NCI-H345 treated with DMSO at 0.1 percent for 48 hours (cell line): ENCODE measurements at regions not wholly inside any gene's neighbourhood (a gene's known extent, or its start where the extent isn't known, plus 50 kb on each side); places are given as distances from the start of the nearest gene placed in this dataset.
"Not testable (repeated sequence)": the region's sequence is repeated elsewhere in the genome, so short reads cannot be mapped to it uniquely, and the experiment has no call there.

Experiments
- DNase-seq: peaks from one replicate; lab custom pipeline; 2025; ENCODE audit not compliant: unreplicated experiment; lab: John Stamatoyannopoulos, UW

- no peak for DNase-seq
Observed at GRCh38 chr12:67531501-67531900, 117.0 kb upstream of the DYRK2 start.

GRCh38 chr12:67533159-67533558 is 115.4 kb upstream of the DYRK2 start:
- no peak for DNase-seq

DNA sequence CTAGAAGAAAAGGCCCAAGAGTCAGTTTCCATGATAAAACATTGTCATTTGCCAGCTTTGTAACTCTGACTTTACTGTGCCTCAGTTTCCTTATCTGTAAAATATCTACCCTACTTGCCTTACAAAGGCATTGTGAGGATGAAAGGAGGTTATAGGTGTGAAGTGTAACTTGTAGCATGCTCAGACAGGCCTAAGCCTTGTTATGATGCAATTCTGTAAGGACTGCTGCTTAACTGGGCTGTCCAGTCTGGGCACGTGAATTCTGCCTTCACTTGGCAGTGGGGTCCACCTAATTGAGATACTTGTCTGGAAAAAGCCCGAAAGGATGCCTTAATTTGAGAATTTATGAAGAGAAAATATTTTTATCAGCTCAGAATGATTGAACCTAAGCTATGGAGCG is 114.5 kb upstream of the DYRK2 start:
- DNase-seq: no peak

- DNase-seq: no peak
Observed at GRCh38 chr12:67534681-67535080, 113.9 kb upstream of the DYRK2 start.

DNA sequence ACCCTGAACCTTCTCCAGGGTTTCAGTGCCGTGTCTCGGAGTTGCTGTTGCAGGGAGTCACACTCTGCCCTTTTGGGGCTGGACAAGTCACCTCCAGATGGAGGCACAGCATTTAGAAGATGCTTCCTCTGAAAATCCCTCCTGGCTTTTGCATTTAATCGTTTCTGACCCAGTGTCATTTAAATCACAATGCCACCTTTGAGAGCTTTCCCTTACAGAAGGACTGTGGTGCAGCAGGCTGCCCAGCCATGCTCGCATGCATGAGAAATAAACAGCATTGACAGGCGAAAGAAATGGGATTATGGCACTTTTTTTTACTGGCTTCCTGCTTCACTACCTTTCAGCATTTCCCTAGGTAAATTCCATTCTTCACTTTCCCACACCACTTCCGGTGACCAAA is 113.4 kb upstream of the DYRK2 start:
- no peak for DNase-seq

DNA sequence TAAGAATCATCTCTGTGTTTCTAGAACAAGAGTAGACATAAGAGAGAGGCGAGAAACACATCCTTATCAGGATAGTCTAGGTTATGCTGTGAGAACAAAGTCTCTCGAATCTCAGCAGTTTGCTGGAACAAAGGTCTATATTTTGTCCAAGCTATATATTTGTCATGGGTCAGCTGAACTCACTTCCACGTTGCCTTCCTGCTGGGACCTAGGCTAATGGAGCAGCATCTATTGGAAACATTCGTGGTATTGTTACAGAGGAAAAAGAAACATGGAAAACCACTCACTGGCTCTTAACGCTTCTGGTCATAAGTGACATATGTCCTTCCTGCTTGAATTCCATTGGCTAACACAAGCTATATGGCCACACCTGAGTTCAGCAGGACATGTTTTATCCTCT is 112.6 kb upstream of the DYRK2 start:
- DNase-seq: no peak

- no peak for DNase-seq
Observed at GRCh38 chr12:67539329-67539728, 109.2 kb upstream of the DYRK2 start.

DNA sequence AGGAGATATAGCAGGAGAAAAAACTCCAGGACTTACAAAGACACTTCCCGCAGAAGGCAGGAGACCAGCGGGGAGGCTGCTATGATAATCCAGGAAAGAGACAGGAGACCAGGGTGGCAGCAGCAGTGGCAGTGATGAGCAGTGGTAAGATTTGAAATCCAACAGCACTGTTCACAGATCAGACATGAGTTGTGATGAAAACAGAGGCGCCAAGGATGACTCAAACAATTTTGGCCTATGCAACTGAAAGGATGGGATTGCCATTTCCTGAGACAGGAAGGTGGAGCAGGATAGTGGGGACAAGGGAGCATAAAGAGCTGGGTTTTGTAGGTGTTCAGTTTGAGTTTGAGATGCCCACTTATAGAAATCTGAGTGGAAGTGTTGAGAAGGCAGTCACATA is 108.6 kb upstream of the DYRK2 start:
- no peak for DNase-seq

- no peak for DNase-seq
Observed at GRCh38 chr12:67540920-67541624, 107.5 kb upstream of the DYRK2 start.

GRCh38 chr12:67541625-67541991 is 106.9 kb upstream of the DYRK2 start:
- peak; percentile 19 for DNase-seq

DNA sequence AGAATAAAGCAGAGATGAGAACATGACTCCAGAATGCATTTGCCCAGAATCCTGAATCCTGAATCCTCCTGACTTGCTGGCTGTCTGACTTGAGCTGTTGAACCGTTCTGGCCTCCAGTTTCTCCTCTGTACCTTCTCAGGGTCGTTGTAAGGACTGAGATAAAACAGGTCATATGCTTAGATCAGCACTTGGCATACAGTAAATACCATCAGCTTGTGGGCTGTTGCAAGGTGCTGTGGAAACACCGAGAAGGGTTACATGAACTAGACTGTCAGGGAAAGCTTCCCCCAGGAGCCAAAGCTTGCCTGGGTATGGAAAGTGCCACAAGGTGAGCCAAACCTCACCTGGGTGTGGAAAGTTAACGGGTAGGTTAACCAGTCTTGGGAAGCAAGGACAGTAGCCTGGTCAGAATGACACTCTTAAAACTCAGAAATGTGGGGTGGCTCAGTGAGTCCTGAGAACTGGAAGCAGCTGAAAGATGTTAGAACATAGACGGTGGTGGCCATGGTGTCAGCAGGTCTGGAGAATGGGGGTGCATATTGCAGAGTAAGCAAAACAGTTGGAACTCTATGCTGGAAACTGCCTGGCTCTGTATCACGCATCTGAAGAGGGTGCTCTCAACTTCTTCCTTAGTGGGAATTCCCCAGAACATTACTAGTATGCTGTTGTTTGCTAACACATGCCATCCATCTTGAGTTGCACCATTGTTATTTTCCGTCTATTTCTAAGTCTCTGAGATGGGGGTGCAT is 105.3 kb upstream of the DYRK2 start:
- DNase-seq: no peak

DNA sequence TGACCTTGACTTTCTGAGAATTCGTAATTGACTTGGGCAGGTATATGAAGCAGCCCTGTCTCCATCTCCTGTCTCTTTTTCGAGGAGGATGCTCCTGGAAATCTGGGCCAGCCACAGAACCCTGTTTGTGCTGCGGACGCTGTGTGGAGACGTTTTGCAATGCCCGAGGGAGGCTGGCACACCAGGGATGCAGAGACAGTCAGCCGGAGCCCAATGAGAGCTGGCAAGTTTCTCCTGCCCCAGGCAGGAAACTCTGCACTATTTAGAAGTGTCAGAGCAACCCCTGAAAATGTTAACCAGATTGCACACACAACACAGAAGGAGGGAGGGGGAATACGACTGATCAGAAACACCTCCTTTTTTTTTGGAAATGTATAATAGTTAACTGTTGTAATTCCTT is 103.2 kb upstream of the DYRK2 start:
- peak; percentile 4 for DNase-seq

GRCh38 chr12:67546746-67547145 is 101.8 kb upstream of the DYRK2 start:
- DNase-seq: no peak

- not testable (repeated sequence) for DNase-seq
Observed at GRCh38 chr12:67555075-67555717, 93.3 kb upstream of the DYRK2 start.

DNA sequence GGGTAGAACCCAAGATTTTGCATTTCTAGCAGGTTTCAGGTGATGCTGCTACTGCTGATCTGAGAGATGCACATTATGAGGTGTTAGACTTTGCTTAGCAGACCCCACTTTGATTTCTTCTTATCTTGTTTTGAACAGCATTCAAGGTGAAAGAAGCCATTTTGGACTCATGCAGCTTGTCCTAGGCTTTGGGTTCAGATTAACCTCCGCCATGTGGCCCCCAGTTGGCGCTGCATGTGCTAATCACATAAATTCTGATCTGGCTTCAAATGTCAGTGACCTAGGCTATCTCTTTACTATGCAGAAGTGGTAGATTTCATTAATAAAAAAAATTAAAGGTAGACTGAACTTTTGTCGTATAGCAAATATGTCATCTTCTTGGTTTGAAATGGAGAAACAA is 89.8 kb upstream of the DYRK2 start:
- no peak for DNase-seq

DNA sequence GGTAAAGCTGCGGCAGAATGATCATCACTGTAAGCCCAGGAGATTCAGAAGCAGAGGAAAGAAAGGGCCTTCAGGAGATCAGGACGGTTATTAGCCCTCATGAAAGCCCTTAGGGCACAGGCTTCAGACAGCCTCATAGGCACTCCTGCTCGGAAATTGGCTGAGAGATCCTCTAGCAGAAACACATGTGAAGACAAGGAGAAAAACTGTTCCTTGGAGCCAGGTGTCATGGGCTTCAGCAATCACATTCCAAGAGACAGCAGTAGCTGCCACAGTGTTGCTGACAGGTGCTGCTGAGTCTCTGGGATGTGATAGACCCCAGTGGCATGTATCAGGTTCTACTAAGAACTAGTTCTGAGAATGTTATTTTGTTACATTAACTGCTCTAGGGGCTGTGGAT is 88.8 kb upstream of the DYRK2 start:
- DNase-seq: no peak

DNA sequence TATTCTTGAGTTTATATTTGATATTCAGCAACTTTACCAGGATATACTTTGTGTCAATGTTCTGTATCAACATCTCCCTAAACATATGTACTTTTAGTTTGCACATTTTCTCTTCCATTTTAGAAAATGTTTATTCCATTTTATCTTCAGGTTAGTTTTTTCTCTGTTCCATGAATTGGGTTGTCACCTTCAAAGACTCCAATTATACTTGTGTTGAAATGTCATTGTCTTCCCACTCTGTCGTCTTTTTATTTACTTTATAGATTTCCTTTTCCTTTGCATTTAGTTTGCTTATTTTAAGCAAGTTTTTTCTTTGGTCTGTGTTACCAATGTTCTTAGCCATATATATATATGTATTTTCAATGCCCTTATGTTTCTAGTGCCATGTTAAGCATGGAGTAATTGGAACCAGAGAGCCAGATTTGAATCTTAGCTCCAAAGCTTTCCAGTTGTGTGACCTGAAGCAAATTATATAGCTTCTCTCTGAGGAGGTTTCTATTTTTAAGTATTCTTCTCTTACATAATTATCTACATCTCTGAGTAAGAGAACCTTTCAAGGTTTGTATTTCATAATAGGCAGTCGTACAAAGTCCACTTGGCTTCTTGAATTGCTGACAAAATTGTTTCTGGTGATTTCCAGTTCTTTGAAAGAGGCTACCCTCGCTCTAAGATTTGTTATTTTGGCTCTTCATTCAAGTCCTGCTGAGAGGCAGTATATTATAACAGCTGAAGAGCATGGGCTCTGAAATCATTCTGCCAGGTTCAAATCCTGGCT is 85.8 kb upstream of the DYRK2 start:
- no peak for DNase-seq

DNA sequence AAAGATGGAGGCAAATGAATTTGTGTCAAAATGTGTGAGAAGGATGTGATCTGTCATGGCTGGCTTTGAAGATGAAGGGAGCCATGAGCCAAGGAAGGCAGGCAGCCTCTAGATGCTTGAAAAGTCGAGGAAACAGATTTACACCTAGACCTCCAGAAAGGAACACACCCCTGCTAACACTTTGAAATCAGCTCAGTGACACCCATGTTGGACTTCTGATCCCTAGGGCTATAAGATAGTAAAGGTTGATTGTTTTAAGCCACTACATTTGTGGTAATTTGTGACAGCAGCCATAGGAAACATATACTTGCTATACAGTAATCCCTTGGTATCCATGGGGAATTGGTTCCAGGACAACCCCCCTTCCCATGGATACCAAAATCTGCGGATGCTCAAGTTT is 80.5 kb upstream of the DYRK2 start:
- DNase-seq: no peak

DNA sequence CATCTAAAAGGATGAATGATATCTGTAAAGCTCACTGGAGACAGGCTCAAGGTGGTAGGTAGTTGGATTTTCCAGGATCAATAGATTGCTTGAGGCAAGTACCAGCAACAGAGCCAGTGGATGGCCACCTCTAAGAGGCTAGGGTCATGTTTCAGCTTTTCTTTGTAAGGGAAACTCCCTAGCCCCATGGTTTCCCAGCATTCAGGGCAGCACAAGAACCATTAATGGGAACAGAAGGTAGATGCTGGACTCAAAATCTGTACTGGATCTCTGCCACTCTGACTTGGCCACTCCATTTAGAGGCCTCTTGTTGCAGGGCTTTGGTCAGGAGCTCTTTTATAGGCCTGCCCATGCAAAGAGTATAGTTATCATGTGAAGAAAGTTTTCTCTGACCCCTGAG is 76.1 kb upstream of the DYRK2 start:
- DNase-seq: no peak

GRCh38 chr12:67573566-67573965 is 75.0 kb upstream of the DYRK2 start:
- DNase-seq: no peak

DNA sequence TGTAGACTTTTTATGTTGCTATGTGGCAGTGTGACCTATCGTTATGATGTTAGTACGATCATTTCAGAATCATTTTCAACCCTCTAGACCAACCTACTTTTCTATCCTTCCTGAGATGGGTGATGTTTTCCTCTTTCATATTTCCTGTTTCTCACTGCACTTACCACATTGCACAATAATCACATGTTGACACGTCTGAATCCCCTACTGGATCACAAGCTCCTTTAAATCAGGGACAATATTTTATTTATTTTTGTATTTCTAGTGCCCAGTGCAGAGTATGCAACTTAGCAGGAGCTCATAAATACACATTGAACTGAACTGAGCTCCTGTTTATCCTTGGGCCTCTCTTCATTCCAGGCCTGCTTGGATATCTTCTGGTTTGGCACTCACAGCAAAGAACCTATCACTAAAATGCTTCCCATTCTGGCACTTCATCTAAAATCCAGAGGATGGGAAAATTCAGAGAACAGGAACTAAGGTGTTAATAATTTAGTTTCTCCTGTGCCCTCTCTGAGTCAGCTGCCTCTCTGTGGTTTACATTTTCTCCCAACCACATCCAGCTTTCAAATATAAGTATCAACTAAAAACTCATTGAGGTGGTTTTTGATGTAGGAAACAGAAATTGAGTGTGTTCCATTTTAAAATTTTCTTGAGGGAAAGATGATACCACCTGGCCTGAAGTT is 69.4 kb upstream of the DYRK2 start:
- no peak for DNase-seq
